ENCODE measurements at regions not wholly inside any gene's neighbourhood (a gene's known extent, or its start where the extent isn't known, plus 50 kb on each side); places are given as distances from the start of the nearest gene placed in this dataset.

DNA sequence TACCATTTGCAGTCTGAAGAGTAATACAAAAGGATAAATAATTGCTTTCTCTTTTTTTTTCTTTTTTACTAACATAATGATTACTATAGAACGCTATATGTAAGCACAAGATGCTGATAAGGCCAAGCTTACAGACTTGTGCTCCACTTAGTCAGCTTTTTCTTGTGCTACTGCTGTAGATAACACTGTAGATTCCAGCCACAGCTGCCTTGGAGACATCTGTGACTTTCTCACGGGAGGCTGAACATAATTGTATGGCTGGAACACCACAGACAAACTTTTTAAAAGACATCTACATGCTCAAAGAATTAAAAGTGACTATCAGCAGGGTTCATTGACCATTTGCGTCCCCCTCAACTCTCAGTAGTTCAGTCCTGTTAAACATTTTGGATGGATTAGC is 381.7 kb upstream of the AMOT start:
- no peak overlapping the region for H3K27ac ChIP-seq (ENCODE audit: extremely low read depth, low read depth, low read length)
- H3K36me3 ChIP-seq (ENCODE audit: control insufficient read depth in 2 of 2, insufficient read depth in 1 of 2, low read length in 2 of 2): no peaks in the 10 kb centered on the region
- no peak overlapping the region for H3K4me3 ChIP-seq (ENCODE audit: low read depth, low read length)
- TF ChIP-seq ZBTB48 (tag by site-specific recombination; IDR thresholded peaks at IDR 0.05): no peak
- no peak for TF ChIP-seq ZNF626 (tag by site-specific recombination; IDR thresholded peaks at IDR 0.05)
- TF ChIP-seq, protein P1, sequence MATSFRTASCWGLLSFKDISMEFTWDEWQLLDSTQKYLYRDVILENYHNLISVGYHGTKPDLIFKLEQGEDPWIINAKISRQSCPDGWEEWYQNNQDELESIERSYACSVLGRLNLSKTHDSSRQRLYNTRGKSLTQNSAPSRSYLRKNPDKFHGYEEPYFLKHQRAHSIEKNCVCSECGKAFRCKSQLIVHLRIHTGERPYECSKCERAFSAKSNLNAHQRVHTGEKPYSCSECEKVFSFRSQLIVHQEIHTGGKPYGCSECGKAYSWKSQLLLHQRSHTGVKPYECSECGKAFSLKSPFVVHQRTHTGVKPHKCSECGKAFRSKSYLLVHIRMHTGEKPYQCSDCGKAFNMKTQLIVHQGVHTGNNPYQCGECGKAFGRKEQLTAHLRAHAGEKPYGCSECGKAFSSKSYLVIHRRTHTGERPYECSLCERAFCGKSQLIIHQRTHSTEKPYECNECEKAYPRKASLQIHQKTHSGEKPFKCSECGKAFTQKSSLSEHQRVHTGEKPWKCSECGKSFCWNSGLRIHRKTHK (tag by site-specific recombination; IDR thresholded peaks at IDR 0.05): no peak
- no peak for TF ChIP-seq ZSCAN16 (tag by site-specific recombination; IDR thresholded peaks at IDR 0.05)
- no peak for TF ChIP-seq HOXD13 (CRISPR knock-in tag; IDR thresholded peaks at IDR 0.05; ENCODE audit: borderline replicate concordance)
- TF ChIP-seq REPIN1 (tag by site-specific recombination; IDR thresholded peaks at IDR 0.05; ENCODE audit: low read depth): no peak
- TF ChIP-seq ZNF362 (tag by site-specific recombination; IDR thresholded peaks at IDR 0.05): no peak
- no peak for TF ChIP-seq KLF16 (tag by site-specific recombination; IDR thresholded peaks at IDR 0.05)
- TF ChIP-seq BCL6B (tag by site-specific recombination; IDR thresholded peaks at IDR 0.05): no peak
- no peaks in the 10 kb centered on the region for H3K9me3 ChIP-seq (ENCODE audit: control insufficient read depth, insufficient read depth, low read depth, low read length)
- ChIA-PET CTCF (no interaction called here), POLR2A (no interaction called here)
- H3K4me1 ChIP-seq (ENCODE audit: control insufficient read depth, insufficient read depth, low read length): no peaks in the 10 kb centered on the region

GRCh38 chrX:113212052-113212451 is 371.4 kb upstream of the AMOT start:
- Histone ChIP-seq H3K27ac (ENCODE audit: extremely low read depth, low read depth, low read length) (no peak overlapping the region), H3K9me3 (ENCODE audit: control insufficient read depth, insufficient read depth, low read depth, low read length) (no peaks in the 10 kb centered on the region), H3K4me3 (ENCODE audit: low read depth, low read length) (no peak overlapping the region), H3K36me3 (ENCODE audit: control insufficient read depth in 2 of 2, insufficient read depth in 1 of 2, low read length in 2 of 2) (no peaks in the 10 kb centered on the region), H3K4me1 (ENCODE audit: control insufficient read depth, insufficient read depth, low read length) (no peaks in the 10 kb centered on the region)
- TF ChIP-seq OSR2 (tag by site-specific recombination; IDR thresholded peaks at IDR 0.05) (no peak), ZNF777 (tag by site-specific recombination; IDR thresholded peaks at IDR 0.05; ENCODE audit: borderline replicate concordance) (no peak), ZNF747 (tag by site-specific recombination; IDR thresholded peaks at IDR 0.05) (no peak), ATF2 (tag by site-specific recombination; IDR thresholded peaks at IDR 0.05; ENCODE audit: low read depth) (no peak), BCL11A (tag by site-specific recombination; IDR thresholded peaks at IDR 0.05; ENCODE audit: low read depth) (no peak), ZNF175 (tag by site-specific recombination; IDR thresholded peaks at IDR 0.05) (no peak)
- ChIA-PET CTCF (no interaction called here), POLR2A (no interaction called here)

- TF ChIP-seq ZBTB48 (tag by site-specific recombination; IDR thresholded peaks at IDR 0.05): no peak
- TF ChIP-seq ZNF571 (tag by site-specific recombination; IDR thresholded peaks at IDR 0.05): no peak
- TF ChIP-seq BCL11A (tag by site-specific recombination; IDR thresholded peaks at IDR 0.05; ENCODE audit: low read depth): no peak
- no peak for TF ChIP-seq ZNF19 (tag by site-specific recombination; IDR thresholded peaks at IDR 0.05; ENCODE audit: low read depth)
- no peak for TF ChIP-seq ZNF302 (tag by site-specific recombination; IDR thresholded peaks at IDR 0.05; ENCODE audit: low read depth)
- TF ChIP-seq, protein P2, sequence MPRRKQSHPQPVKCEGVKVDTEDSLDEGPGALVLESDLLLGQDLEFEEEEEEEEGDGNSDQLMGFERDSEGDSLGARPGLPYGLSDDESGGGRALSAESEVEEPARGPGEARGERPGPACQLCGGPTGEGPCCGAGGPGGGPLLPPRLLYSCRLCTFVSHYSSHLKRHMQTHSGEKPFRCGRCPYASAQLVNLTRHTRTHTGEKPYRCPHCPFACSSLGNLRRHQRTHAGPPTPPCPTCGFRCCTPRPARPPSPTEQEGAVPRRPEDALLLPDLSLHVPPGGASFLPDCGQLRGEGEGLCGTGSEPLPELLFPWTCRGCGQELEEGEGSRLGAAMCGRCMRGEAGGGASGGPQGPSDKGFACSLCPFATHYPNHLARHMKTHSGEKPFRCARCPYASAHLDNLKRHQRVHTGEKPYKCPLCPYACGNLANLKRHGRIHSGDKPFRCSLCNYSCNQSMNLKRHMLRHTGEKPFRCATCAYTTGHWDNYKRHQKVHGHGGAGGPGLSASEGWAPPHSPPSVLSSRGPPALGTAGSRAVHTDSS (tag by site-specific recombination; IDR thresholded peaks at IDR 0.05): no peak
- TF ChIP-seq, protein P1 (tag by site-specific recombination; IDR thresholded peaks at IDR 0.05): no peak
- no peak for TF ChIP-seq ZSCAN30 (tag by site-specific recombination; IDR thresholded peaks at IDR 0.05)
- TF ChIP-seq ZNF366 (tag by site-specific recombination; conservative IDR thresholded peaks at IDR 0.05): no peak
- no peak for TF ChIP-seq ZNF560 (tag by site-specific recombination; IDR thresholded peaks at IDR 0.05; ENCODE audit: borderline replicate concordance)
- Histone ChIP-seq H3K4me3 (ENCODE audit: low read depth, low read length) (no peak overlapping the region), H3K36me3 (ENCODE audit: control insufficient read depth in 2 of 2, insufficient read depth in 1 of 2, low read length in 2 of 2) (no peaks in the 10 kb centered on the region), H3K9me3 (ENCODE audit: control insufficient read depth, insufficient read depth, low read depth, low read length) (no peaks in the 10 kb centered on the region; the same call in 1 of the 2 replicates), H3K4me1 (ENCODE audit: control insufficient read depth, insufficient read depth, low read length) (no peaks in the 10 kb centered on the region), H3K27ac (ENCODE audit: extremely low read depth, low read depth, low read length) (no peak overlapping the region)
- POLR2A ChIA-PET: no interaction called here
- CTCF ChIA-PET: no interaction called here
These were observed 362.0 kb upstream of the AMOT start for GRCh38 chrX:113202601-113203000.

All from HEK293 (cell line).